Gastroesophageal sphincter (tissue), 3 donors: ENCODE measurements at regions not wholly inside any gene's neighbourhood (a gene's known extent, or its start where the extent isn't known, plus 50 kb on each side); places are given as distances from the start of the nearest gene placed in this dataset.

Experiments used
- CTCF ChIP-seq, 4 experiments: fragments of 200-600 bp in 2 of 4; fragments of 450-650 bp in 2 of 4; sonication (generic) in 1 of 4; IDR thresholded peaks; one replicate each; pipeline ENCODE4 v1.5.1; 2017 to 2019; ENCODE audit warnings: antibody characterized with exemption in 4 of 4, mild to moderate bottlenecking in 2 of 4, moderate library complexity in 2 of 4
- EP300 ChIP-seq: sonication (generic); formaldehyde crosslinking; IDR thresholded peaks from one replicate; pipeline ENCODE4 v1.6.1; 2017; ENCODE audit warnings: antibody characterized with exemption, mild to moderate bottlenecking
- POLR2A ChIP-seq, 2 donors: fragments of 450-650 bp; IDR thresholded peaks; one replicate each; pipeline ENCODE4 v1.6.1; 2017; ENCODE audit warnings: antibody characterized with exemption in 2 of 2, mild to moderate bottlenecking in 2 of 2, moderate library complexity in 1 of 2

GRCh38 chr6:8651998-8652397, 216.7 kb upstream of the SLC35B3 start:
- TF ChIP-seq POLR2A (IDR thresholded peaks at IDR 0.05) (no peak), CTCF (IDR thresholded peaks at IDR 0.05) (no peak), EP300 (no peak)
